MCF 10A (cell line): ENCODE measurements at regions not wholly inside any gene's neighbourhood (a gene's known extent, or its start where the extent isn't known, plus 50 kb on each side); places are given as distances from the start of the nearest gene placed in this dataset.
"Not testable (repeated sequence)": the region's sequence is repeated elsewhere in the genome, so short reads cannot be mapped to it uniquely, and the experiment has no call there.

ENCODE experiments used
- BruUV-seq: library from RNA; stranded (reverse); fragments of 400-500 nt; replicated peaks from 2 replicates; lab custom pipeline; 2021; lab: Mats Ljungman, UMichigan
- CTCF ChIA-PET: fragments of 300-600 bp; sonication (Branson Sonifier 250); formaldehyde crosslinking; extraction: SDS; loops from one replicate; lab custom pipeline; 2021; ENCODE audit warnings: antibody characterized with exemption, inconsistent platforms; lab: Yijun Ruan, JAX
- POLR2A ChIA-PET: fragments of 300-600, 350-650 bp; sonication (Branson Sonifier 250); formaldehyde crosslinking; extraction: SDS; loops from one replicate; lab custom pipeline; 2020; ENCODE audit warnings: antibody characterized with exemption, inconsistent platforms; lab: Yijun Ruan, JAX
- DNase-seq: peaks from one replicate; pipeline ENCODE4 v3.0.0-alpha.2; 2018; ENCODE audit not compliant: unreplicated experiment
- H3K27ac Mint-ChIP-seq: one replicate; pipeline ENCODE4 v1.8.0; 2022; ENCODE audit warnings: mild to moderate bottlenecking, low read depth, mixed read lengths; ENCODE audit not compliant: unreplicated experiment
- H3K27me3 Mint-ChIP-seq: one replicate; pipeline ENCODE4 v1.8.0; 2022; ENCODE audit warnings: mixed read lengths; ENCODE audit not compliant: insufficient read depth, unreplicated experiment
- H3K36me3 Mint-ChIP-seq: one replicate; pipeline ENCODE4 v1.8.0; 2022; ENCODE audit warnings: mild to moderate bottlenecking, moderate library complexity, mixed read lengths; ENCODE audit not compliant: insufficient read depth, unreplicated experiment
- H3K4me1 Mint-ChIP-seq: one replicate; pipeline ENCODE4 v1.8.0; 2022; ENCODE audit warnings: mixed read lengths; ENCODE audit not compliant: insufficient read depth, unreplicated experiment
- H3K4me3 Mint-ChIP-seq: one replicate; pipeline ENCODE4 v1.8.0; 2022; ENCODE audit warnings: mild to moderate bottlenecking, moderate library complexity, mixed read lengths; ENCODE audit not compliant: unreplicated experiment
- H3K9me3 Mint-ChIP-seq: one replicate; pipeline ENCODE4 v1.8.0; 2022; ENCODE audit warnings: mixed read lengths; ENCODE audit not compliant: unreplicated experiment
- intact Hi-C: fragments of 100-400 bp; cut with micrococcal nuclease; formaldehyde crosslinking; loops from 2 replicates; pipeline ENCODE4 v1.14.1; 2022
- TF ChIP-seq, protein P1 (sequence below): fragments of 200-600 bp; IDR thresholded peaks from one replicate; pipeline ENCODE4 v1.8.0; 2022; ENCODE audit warnings: antibody characterized with exemption, mild to moderate bottlenecking; ENCODE audit not compliant: unreplicated experiment

DNA sequence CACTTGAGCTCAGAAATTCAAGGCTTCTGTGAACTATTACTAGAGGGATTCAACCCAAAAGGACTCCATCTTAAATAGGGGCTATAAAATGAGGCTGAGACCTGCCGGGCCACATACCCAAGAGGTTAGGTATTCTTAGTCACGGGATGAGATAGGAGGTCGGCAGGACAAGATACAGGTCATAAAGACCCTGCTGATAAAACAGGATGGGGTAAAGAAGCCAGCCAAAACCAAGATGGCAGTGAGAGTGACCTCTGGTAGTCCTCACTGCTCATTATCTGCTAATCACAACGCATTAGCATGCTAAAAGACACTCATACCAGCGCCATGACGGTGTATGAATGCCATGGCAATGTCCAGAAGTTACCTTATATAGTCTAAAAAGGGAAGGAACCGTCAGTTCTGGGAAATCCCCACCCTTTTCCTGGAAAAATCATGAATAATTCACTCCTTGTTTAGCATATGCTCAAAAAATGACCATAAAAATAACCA lies 101.2 kb upstream of the TRIM24 start:
- ChIA-PET CTCF (no interaction called here), POLR2A (no interaction called here)
- TF ChIP-seq, protein P1, sequence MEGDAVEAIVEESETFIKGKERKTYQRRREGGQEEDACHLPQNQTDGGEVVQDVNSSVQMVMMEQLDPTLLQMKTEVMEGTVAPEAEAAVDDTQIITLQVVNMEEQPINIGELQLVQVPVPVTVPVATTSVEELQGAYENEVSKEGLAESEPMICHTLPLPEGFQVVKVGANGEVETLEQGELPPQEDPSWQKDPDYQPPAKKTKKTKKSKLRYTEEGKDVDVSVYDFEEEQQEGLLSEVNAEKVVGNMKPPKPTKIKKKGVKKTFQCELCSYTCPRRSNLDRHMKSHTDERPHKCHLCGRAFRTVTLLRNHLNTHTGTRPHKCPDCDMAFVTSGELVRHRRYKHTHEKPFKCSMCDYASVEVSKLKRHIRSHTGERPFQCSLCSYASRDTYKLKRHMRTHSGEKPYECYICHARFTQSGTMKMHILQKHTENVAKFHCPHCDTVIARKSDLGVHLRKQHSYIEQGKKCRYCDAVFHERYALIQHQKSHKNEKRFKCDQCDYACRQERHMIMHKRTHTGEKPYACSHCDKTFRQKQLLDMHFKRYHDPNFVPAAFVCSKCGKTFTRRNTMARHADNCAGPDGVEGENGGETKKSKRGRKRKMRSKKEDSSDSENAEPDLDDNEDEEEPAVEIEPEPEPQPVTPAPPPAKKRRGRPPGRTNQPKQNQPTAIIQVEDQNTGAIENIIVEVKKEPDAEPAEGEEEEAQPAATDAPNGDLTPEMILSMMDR, result no peak
- no peak for DNase-seq
- H3K4me1 Mint-ChIP-seq, result no peaks in the 10 kb centered on the region
- BruUV-seq, result no TSS peak
- H3K36me3 Mint-ChIP-seq, result no peaks in the 10 kb centered on the region
- no peak overlapping the region for H3K27ac Mint-ChIP-seq
- no peak overlapping the region for H3K4me3 Mint-ChIP-seq
- no peaks in the 10 kb centered on the region for H3K9me3 Mint-ChIP-seq
- intact Hi-C loops, result no loop called here
- no peaks in the 10 kb centered on the region for H3K27me3 Mint-ChIP-seq

DNA sequence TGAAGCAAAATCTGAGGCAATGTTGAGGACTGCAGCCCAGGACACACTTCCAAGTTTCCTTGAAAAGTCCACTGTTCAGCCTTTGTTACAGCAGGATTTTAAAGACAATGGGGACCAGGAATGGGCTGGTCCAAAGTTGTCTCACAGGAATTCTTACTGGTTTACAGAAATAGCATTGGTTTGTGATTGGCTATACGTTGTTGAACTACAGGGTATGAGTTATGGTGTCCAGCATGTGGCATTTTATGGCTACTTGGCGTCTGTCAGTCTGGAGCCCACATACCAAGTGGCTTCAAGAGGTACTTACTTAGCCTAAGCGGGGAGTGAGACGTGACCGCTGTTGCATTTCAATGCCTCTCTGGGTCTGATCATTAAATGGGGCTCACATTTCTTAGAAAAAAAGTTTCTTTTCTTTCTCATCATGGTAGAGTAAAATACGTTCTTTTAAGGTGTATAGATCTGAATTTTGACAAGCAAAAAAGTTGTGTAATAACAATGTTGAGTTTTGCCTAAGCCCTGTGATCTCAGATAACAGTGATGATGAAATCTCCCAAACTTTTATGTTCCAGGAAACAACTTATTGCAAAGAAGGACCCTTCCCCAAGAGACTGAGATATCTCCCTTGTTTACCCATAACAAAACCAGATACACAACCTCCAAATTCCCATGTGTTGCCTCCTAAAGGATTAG lies 100.0 kb upstream of the TRIM24 start:
- TF ChIP-seq, protein P1, result no peak
- H3K4me3 Mint-ChIP-seq, result no peak overlapping the region
- CTCF ChIA-PET, result no interaction called here
- H3K4me1 Mint-ChIP-seq, result no peaks in the 10 kb centered on the region
- DNase-seq, result no peak
- H3K27ac Mint-ChIP-seq, result no peak overlapping the region
- intact Hi-C loops, result no loop called here
- H3K36me3 Mint-ChIP-seq, result no peaks in the 10 kb centered on the region
- no peaks in the 10 kb centered on the region for H3K27me3 Mint-ChIP-seq
- BruUV-seq, result no TSS peak
- POLR2A ChIA-PET, result no interaction called here
- H3K9me3 Mint-ChIP-seq, result no peaks in the 10 kb centered on the region

DNA sequence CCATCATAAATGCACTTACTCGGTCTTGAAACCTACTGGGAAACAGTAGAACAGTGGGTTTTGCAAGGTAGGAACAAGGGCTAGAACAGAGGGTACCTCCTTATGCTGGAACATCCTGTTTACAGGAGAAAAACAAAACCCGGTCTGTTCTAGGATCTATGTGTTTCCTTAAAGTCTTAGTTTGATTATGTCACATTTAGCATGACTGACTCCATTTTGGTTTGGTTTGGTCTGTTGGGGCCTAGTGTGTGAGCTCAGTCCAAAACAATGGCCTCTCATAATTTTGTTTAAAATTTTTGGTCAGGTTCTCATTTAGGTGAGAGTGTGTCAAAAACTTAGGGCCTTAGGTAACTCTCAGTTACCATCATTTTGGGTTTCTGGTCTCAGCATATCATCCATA lies 96.3 kb upstream of the TRIM24 start:
- H3K27me3 Mint-ChIP-seq, result no peaks in the 10 kb centered on the region
- no peak overlapping the region for H3K4me3 Mint-ChIP-seq
- DNase-seq, result no peak
- no peak overlapping the region for H3K27ac Mint-ChIP-seq
- ChIA-PET POLR2A (no interaction called here), CTCF (interaction anchor here (0.6 kb wide), 1 partner anchor 60 kb away, joined by 4 read pairs; no protein-coding TSS in a partner anchor)
- TF ChIP-seq, protein P1, result no peak
- no peaks in the 10 kb centered on the region for H3K9me3 Mint-ChIP-seq
- no TSS peak for BruUV-seq
- no peaks in the 10 kb centered on the region for H3K4me1 Mint-ChIP-seq
- H3K36me3 Mint-ChIP-seq, result no peaks in the 10 kb centered on the region
- intact Hi-C loops, result no loop called here

DNA sequence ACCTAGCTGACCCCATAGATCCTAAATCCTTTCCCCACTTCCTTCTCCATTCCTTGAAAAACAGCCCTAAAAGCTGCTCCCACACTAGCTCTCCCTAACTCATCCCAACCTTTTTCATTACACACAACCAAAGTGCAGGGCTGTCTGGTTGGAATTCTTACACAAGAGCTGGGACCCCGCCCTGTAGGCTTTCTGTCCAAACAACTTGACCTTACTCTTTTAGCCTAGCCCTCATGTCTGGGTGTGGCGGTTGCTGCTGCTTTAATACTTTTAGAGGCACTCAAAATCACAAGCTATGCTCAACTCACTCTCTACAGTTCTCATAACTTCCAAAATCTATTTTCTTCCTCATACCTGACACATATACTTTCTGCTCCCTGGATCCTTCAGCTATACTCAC lies 93.9 kb upstream of the TRIM24 start:
- BruUV-seq, CTCF ChIA-PET, H3K4me1 Mint-ChIP-seq, H3K9me3 Mint-ChIP-seq, DNase-seq, intact Hi-C loops, POLR2A ChIA-PET, H3K27me3 Mint-ChIP-seq, H3K4me3 Mint-ChIP-seq, H3K27ac Mint-ChIP-seq, H3K36me3 Mint-ChIP-seq: not testable (repeated sequence)

DNA sequence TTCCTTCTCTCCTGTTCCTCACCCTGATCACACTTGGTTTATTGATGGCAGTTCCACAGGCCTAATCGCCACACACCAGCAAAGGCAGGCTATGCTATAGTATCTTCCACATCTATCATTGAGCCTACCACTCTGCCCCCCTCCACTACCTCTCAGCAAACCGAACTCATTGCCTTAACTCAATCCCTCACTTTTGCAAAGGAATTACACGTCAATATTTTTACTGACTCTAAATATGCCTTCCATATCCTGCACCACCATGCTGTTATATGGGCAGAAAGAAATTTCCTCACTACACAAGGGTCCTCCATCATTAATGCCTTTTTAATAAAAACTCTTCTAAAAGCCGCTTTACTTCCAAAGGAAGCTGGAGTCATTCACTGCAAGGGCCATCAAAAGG lies 93.4 kb upstream of the TRIM24 start:
- H3K27ac Mint-ChIP-seq, H3K4me3 Mint-ChIP-seq, CTCF ChIA-PET, H3K9me3 Mint-ChIP-seq, intact Hi-C loops, H3K4me1 Mint-ChIP-seq, BruUV-seq, POLR2A ChIA-PET, DNase-seq, H3K27me3 Mint-ChIP-seq, H3K36me3 Mint-ChIP-seq: not testable (repeated sequence)
